NCI-H748 (cell line): ENCODE measurements at regions not wholly inside any gene's neighbourhood (a gene's known extent, or its start where the extent isn't known, plus 50 kb on each side); places are given as distances from the start of the nearest gene placed in this dataset.
"Not testable (repeated sequence)": the region's sequence is repeated elsewhere in the genome, so short reads cannot be mapped to it uniquely, and the experiment has no call there.

Experiments used
- DNase-seq: peaks from one replicate; lab custom pipeline; 2025; ENCODE audit not compliant: unreplicated experiment; lab: John Stamatoyannopoulos, UW

DNA sequence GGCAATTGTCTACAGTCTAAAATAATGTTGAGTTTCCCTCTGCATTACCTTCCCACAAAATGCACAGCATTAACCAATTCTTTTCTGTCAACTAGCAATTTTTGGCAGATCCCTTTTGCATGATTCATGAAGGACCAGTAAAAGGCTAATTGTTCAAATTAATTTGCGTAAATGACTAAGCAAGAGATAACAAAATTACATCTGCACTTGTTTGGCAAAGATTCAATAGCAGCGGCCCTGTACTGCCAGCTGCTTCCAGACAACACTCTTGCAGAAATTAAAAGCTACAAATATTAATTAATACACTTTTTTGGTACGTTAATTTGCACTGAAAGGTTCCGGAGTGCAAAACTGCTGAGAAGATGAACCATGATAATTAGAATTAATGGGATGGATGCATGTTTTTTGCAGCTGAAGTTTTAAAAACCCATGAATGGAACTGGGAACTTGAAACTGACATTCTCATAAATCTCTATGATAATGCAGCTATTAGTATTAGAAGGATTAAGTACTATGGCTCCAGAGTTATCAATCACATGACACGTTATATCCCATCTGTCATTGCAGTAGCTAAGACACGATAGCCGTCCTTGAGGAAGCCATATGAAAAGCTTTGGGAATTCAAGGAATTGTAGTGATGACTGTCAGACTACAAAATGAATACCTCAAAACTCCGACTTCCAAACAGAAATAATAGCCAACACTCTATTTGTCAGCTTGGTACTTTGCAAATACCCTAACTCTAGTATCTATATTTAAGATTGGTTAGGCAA lies 1268.3 kb upstream of the ACVR2A start:
- peak; percentile 10 for DNase-seq

DNA sequence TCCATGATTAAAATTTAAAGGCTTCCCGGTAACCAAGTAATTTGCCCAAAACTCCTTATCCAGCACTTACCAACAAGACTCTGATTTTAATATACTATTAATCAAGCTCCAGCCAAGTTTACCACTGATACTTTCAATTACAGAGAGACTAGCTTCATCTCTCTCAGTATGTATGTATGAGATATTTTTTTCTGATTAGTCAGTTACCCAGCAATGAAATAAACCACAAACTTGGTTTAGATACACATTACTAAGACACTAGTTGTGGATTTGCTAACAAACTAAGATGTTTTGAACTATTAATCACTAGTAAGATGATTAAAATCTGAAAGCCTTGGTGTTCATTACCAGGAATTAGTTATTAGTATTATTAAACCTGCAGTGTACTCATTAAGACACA lies 1272.2 kb upstream of the ACVR2A start:
- DNase-seq = no peak

DNA sequence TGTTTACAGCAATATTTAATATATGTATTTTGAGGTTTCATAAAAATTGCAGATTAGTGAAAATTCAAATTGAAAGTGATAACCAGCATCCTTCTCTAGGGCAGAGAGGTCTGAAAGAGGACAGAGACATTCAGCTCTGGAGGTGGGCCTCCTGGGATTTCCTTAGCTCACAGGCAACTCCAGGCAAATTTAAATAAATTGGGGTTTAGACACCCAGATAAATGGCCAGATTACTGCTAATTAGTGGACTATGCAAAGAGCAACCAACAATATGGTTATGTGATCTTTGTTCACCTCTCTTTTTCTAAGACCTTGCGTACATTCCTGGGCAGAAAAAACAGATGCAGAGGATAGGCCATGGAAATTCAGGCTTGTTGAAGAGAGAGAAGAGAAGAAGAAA lies 1282.8 kb upstream of the ACVR2A start:
- no peak for DNase-seq

DNA sequence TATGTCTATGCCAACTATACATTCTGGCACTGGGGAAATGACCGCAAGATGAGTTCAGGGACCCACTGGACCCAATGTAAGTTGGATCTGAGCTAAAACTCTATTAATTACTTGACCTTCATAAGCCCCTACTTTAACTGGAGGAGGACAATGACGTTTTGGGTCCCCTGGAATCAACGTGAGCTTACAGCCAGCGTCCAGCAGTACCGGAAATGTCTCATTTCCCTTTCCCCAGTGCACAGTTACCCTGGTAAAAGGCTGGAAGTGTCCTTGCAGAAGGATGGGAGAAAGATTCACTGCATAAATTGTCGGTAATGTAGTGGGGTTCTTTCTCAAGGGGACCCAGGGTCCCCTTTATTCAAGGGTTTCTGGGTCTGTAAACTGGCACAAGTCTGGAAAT lies 1297.6 kb upstream of the ACVR2A start:
- no peak for DNase-seq

DNA sequence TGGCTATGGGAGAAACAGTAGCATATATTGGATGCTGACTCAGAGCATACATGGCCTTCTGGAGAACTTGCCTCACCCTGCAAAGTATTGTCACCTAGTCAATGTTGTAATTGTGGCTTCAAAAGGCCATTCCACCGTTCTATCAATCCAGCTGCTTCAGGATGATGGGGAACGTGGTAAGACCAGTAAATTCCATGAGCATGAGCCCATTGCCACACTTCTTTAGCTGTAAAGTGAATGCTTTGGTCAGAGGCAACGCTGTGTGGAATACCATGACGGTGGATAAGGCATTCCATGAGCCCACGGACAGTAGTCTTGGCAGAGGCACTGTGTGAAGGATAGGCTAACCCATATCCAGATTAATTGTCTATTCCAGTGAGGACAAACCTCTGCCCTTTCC lies 1300.1 kb upstream of the ACVR2A start:
- DNase-seq = no peak

DNA sequence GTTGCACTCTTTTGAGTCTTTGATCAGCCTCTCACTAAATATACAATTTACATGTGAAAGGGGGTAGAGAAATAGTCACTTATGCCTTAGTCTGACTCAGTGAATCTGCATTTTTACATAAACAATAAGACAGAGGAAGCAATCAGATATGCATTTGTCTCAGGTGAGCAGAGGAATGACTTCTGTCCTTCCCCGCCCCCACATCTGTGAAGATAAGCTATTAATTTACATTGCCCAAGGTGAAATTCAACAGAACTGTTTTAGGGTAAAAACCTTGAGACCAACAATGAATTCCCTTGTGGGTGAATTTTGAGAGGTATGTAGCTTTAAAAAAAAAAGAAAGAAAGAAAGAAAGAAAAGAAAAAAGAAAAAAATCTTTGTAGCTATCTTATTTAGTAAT lies 1302.9 kb upstream of the ACVR2A start:
- DNase-seq = no peak

DNA sequence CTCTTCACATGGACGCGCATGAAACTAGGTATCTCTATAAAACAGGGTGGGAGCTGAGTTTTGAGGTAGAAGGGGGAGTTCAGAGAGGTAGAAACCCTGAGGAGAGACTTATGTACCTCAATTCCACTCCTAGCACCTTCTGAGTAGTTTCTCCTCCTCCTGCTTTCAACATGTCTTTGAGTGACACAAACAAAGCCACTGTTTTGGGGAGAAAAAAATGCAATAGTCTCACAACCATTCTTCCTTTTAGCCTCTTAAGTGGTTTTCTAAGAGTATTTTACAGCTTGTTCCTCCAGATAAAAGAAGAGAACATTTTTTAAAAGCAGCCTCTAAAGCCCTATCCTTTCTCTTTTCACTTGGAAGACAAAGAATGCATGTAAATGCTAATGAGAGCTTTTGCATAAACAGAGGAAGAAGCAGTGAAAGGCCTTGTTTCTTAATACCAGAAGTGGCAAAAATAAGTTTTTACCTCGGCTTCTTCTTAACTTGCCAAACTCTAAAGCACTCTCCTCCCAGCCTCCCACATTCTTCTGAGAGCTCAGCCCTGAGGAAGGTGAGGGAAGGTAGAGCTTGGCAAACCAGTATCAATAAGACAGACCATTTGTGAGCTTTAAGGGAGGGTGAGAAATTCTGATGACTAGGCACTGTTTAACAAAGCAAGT lies 1304.4 kb upstream of the ACVR2A start:
- DNase-seq = no peak

DNA sequence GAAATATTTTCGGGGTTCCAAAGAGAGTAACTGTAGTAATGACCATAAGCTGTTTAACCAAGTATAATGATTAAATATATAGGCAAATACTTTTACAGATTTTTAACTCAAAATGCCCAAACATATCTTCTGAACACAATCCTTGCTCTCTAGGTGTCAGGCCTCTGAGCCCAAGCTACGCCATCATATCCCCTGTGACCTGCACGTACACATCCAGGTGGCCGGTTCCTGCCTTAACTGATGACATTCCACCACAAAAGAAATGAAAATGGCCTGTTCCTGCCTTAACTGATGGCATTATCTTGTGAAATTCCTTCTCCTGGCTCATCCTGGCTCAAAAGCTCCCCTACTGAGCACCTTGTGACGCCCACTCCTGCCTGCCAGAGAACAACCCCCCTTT lies 1305.1 kb upstream of the ACVR2A start:
- DNase-seq = not testable (repeated sequence)

DNA sequence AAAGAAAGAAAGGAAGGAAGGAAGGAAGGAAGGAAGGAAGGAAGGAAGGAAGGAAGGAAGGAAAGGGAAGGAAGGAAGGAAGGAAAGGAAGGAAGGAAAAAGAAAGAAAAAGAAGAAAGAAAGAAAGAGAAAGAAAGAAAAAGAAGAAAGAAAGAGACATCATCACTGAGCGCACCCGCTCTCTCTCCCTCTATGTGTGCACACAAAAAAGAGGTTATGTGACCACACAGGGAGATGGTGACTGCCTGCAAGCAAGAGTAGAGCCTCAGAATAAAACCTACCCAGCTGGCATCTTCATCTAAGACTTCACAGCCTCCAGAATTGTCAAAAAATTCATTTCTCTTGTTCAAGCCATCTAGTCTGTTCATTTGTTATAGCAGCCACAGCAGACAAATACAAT lies 1307.4 kb upstream of the ACVR2A start:
- DNase-seq = no peak

DNA sequence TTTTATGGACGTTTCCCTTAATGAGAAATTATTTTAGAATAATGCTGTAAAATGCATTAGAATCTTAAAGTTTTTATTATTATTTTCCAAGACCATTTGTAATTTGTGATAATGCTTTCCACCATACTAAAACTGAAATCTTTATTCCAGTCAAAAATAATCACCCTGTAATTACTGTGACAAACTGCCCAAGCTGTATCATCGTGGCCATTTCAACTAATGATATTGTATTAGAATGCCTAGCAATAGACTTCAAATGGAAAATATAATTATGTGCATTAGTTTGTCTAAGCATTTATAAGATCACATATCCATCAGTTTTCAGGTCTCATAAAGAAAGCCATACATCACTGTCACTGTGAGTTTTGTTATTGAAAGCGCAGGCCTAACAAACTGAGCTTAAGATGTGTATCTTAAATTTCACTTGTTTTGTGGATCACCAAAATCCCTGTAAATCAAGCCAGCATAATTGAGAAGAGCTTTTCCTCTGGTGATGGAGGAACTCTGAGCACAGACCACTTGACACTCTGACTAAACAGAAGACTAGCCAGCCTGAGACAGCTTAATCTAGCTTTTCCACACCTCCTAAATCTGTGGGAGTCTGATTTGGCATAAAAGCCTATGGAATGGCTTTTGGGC lies 1312.2 kb upstream of the ACVR2A start:
- no peak for DNase-seq

DNA sequence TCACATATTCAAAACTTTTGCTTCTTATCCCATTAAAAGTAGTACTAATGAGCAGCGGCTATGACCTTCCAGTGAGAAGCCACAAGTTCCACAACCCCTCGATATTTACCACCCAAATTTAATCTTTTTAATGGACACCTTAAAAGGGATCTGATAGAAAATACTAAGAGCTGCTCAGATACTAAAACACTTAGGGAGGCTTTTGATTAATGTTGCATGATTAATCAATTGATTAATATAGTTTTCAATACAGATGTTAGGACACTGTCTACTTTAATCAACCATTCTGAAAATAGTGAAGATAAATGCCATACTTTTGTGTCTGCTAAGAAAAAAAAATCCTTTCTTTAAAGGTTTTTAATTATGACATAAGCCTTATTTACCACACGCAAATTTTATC lies 1312.8 kb upstream of the ACVR2A start:
- no peak for DNase-seq

DNA sequence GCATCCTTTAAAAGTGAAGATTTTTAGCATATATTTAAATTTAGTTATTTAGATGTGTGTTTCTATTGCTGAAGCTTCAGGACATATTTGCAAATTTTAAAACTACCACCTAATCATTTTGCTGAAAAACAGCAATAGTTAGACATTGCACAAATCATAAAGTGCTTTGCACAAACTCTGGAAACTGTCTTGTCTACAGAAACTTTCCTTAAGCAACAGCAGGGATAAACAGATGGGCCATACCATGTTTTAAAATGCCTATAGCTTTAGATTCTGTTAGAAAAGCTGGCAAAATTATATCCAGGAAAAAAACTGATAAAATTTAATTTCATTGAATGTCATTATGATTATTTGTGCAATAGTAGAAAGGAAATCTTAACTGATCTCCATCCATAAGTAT lies 1313.9 kb upstream of the ACVR2A start:
- DNase-seq = no peak

DNA sequence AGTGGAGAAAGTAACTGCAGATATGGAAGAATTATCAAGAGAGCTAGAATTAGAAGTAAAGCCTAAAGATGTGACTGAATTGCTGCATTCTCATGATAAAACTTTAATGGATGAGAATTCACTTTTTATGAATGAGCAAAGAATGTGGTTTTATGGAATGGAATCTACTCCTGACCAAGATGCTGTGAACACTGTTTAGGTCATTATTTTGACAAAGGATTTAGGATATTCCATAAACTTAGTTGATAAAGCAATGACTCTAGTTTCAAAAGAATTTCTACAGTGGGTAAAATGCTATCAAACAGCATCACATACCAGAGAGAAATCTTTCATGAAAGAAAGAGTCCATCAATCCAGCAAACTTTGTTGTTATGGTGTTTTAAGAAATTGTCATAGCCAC lies 1317.7 kb upstream of the ACVR2A start:
- no peak for DNase-seq

DNA sequence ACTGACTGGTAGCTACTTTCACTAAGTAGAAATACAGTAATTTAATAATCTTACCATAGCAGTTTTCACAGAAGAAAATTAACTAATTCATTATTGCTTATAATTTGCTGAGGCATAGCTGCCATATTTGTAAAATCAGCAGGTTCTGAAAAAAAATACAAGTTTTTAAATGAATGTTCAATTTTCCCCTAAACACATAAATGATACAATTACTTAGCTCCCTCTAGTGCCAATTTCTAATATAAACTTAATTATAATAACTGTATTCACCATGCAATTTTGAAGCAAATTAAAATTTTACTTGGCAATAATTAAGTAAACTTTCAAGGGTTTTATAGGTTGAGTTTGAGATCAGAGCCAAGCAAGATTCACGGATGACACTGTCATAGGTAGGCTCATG lies 1321.6 kb upstream of the ACVR2A start:
- DNase-seq = peak; percentile 25

DNA sequence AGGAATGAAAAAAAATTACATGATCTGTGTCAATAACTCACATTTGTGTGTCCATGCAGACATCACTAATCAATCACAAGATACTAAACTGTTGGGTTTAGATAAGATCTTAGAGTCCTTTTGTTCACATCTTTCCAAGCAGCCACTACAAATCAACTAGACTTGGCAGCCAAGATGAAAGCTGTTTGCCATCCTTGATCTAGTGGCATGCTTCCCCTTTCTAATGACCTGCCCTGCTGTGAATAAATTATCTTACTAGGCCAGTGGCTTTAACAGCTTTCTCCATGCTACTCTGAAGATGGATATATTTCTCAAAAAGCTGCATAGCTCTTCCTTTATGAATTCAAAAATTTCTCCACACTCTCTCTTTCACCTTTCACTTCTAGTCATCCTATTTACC lies 1338.0 kb upstream of the ACVR2A start:
- DNase-seq = no peak

DNA sequence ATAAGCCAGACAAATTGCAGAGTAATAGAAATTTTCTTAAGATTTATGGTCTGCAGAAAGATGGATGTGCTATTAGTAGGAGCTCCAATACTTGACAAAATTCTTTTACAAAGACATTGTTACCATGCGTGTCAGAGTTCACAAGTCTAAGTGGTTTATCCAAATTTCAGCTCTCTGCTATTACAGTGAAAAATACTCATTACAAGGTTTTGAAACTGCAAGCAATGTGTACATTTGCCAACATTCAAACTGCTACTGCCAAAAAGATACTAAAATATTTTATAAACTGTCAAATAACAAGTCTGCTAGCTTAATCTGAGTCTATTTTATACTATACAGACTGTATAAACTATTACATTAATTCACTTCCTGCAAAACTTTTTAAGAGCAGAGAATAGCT lies 1341.5 kb upstream of the ACVR2A start:
- no peak for DNase-seq

DNA sequence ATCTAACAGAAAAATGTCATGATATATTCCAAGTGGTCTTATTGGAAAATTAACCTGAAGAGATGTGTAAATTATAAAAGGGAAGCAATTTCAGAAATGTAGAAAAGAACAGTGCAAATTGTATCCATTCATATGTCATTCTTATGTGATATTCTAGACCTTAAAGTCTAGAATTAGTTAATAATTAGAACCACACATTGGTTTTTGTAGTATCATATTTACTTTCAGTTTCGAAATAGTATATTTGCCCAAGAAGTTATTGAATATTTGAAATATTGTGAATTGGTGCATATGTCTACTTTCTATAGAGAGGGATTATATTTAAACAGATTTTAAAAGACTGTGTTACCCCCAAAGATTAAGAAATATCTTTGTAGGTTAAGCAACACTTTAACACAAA lies 1348.6 kb upstream of the ACVR2A start:
- no peak for DNase-seq

DNA sequence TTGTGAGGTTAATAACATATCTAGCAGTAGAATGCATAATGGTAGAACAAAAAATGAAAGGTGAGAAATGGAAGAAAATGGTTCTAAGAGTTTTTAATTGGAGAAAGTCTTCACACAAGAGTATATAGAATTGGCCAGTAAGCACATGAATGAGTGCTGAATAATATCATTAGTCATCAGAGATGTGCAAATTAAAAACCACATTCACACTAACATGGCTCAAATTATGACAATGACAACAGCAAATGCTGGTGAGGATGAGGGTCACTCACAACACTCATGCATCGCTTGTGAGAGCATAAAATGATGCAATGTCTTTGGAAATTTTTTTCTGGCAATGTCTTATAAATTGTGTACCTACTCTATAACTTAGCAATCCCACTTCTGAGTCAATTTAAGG lies 1355.4 kb upstream of the ACVR2A start:
- no peak for DNase-seq

DNA sequence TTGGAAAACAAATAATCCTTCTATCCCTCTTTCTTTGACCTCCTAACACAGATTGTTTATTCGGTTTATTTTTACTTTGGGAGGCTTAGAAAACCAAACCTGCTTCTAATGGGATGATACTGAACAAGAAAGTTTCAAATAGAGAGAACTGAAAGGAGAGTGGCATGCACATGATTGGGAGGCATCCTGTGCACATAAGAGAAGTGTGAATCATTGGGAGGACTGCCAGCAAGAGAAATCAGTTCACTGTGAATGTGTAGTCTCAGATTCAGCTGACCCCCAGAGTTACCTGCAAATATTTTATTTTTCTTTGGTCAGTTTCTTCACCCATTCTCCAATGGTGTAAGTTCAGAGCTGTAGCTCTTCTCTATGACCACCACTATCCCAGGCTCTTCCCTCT lies 1363.2 kb upstream of the ACVR2A start:
- no peak for DNase-seq

DNA sequence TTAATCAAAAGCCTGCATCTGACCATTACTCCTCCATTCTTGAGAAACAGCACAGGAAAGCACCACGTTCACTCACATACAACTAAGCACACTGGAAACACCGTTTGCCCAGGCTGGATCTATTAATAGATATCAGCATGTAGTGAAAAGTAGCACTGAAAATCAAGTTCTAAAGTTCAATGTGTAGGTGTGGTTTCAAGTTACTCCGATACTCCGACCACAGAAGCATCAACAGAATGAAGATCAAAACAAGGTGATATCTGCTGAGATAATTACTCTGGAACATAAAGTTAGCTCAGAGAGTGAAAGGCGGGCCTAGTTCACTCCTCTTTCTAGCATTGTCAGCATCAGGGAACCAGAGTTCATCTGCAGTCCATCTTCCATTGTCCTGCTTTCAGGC lies 1367.4 kb upstream of the ACVR2A start:
- no peak for DNase-seq

DNA sequence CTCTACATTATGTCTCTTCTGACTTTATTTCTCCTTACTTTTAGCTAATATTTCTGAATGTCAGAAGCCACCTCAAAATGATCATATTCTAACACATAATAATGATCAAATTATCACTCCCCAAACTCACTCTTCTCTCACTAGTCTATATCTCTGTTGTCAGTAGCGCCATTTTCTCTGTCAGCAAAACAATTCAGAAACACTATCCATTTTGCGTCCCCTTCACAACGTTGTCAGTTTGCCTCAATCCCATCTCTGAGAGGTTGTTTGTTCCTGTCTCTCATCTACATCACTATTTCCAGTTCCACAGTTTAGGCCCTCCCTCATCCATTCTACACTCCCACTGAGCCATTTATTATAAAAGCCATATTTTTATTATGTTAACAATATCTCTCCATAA lies 1376.3 kb upstream of the ACVR2A start:
- no peak for DNase-seq

DNA sequence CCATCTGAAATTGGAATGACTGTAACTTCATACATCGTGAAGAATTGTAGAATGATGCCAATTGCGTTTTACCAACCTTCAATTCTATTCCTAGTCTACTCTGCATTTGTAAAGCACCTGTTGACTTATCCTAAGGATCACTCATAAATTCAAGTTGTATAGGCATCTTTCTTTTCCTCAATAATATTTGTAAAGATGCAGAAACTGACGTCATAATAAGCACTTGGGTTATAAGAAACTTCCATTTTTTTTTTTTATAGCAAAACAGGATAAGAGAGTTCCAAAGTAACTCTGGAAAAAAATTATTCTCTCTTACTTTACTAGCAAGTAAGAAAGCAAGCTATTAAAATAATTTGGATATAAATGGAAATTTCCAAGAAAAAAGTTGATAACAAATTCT lies 1377.4 kb upstream of the ACVR2A start:
- no peak for DNase-seq
